Omental fat pad (tissue), 3 donors: ENCODE measurements at regions not wholly inside any gene's neighbourhood (a gene's known extent, or its start where the extent isn't known, plus 50 kb on each side); places are given as distances from the start of the nearest gene placed in this dataset.

Experiments
- ATAC-seq: fragments of 150-250 bp; one replicate; pipeline ENCODE4 v1.9.1; 2016; ENCODE audit warnings: mild to moderate bottlenecking, moderate library complexity; ENCODE audit not compliant: low FRiP score
- DNase-seq: peaks from one replicate; pipeline ENCODE4 v3.0.0-alpha.2; 2019; ENCODE audit warnings: low spot score
- TF ChIP-seq, protein P1 (sequence below), 3 donors: fragments of 450-650 bp; IDR thresholded peaks; one replicate each; pipeline ENCODE4 v1.5.1; 2016 to 2017; ENCODE audit warnings: antibody characterized with exemption in 3 of 3, mild to moderate bottlenecking in 3 of 3, moderate library complexity in 2 of 3

- TF ChIP-seq, protein P1, sequence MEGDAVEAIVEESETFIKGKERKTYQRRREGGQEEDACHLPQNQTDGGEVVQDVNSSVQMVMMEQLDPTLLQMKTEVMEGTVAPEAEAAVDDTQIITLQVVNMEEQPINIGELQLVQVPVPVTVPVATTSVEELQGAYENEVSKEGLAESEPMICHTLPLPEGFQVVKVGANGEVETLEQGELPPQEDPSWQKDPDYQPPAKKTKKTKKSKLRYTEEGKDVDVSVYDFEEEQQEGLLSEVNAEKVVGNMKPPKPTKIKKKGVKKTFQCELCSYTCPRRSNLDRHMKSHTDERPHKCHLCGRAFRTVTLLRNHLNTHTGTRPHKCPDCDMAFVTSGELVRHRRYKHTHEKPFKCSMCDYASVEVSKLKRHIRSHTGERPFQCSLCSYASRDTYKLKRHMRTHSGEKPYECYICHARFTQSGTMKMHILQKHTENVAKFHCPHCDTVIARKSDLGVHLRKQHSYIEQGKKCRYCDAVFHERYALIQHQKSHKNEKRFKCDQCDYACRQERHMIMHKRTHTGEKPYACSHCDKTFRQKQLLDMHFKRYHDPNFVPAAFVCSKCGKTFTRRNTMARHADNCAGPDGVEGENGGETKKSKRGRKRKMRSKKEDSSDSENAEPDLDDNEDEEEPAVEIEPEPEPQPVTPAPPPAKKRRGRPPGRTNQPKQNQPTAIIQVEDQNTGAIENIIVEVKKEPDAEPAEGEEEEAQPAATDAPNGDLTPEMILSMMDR (IDR thresholded peaks at IDR 0.05) = no peak
- DNase-seq (no peak), ATAC-seq (no peak)
These were observed 52.7 kb downstream of the KCNA5 start for GRCh38 chr12:5096241-5096924.

DNA sequence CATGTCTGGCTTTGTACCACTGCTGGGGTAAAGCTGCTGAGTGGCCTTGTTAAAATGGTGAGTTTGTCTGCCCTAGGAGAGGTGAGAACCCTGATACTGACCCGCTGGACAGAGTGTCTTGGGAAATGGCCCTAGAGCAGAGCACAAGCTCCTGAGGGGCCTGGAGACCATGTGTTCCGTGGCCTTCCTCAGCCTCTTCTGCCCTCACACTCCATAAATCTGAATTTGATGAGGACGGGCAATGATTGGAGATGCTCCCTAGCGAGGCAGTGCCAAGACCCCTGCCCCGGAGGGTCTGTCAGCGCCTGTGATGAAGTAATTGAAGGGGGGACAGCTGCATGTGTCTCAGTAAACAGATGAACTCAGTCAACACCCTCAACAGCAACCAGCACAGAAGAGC is 54.1 kb downstream of the KCNA5 start:
- ATAC-seq = no peak
- DNase-seq = no peak
- TF ChIP-seq, protein P1 (IDR thresholded peaks at IDR 0.05) = no peak

GRCh38 chr12:5099136-5099535 is 55.5 kb downstream of the KCNA5 start:
- ATAC-seq (no peak), DNase-seq (no peak)
- TF ChIP-seq, protein P1 (IDR thresholded peaks at IDR 0.05) = no peak

DNA sequence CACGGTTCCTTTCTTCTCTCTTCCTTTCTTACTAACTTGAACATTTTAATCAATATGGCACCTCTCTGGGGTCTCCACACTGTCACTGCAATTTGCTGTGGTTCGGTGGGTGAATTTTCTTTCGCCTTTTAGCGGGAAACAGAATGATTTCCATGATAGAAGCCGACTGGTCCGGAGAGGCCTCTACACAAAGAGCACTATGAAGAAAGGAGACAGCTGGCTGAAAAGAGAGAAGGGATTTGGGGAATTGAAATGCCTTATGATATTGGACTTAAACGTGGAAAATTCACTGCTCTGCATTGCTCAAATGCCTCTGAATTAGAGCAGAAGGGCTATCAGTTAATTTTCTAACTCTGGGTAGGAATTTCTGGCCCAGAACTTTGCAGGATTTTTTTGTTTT is 55.9 kb downstream of the KCNA5 start:
- ATAC-seq (no peak), DNase-seq (no peak)
- TF ChIP-seq, protein P1 (IDR thresholded peaks at IDR 0.05) = no peak

- no peak for DNase-seq
- TF ChIP-seq, protein P1 (IDR thresholded peaks at IDR 0.05) = no peak
- no peak for ATAC-seq
These were observed 58.0 kb downstream of the KCNA5 start for GRCh38 chr12:5101686-5102085.

DNA sequence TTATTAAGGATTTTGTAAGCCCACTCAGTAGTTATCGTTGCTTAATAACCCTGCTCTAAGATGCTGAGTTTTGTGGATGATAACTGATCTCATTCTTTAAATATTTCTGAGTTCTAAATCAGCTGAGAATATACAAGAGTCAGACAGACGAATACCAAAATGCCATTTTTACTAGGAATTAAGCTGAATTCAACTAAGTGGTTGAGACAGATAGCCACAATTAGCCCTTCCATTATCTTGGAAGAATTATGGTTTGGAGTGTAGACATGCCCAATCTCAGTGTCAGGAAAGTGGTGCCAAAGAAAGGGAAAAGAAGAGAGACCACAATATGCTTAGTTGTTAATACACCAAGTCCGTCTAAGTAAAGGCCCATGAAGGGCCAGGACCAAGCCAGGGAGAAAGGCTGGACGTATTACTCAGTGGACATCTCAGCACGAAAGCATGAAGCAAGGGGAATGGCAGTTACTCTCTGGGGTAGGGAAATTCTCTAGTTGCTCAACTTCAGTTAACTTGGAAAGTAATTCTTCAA is 58.6 kb downstream of the KCNA5 start:
- DNase-seq (no peak), ATAC-seq (no peak)
- TF ChIP-seq, protein P1 (IDR thresholded peaks at IDR 0.05) = no peak

GRCh38 chr12:5102806-5103205 is 59.1 kb downstream of the KCNA5 start:
- no peak for ATAC-seq
- TF ChIP-seq, protein P1 (IDR thresholded peaks at IDR 0.05) = no peak
- no peak for DNase-seq
